Activated CD8-positive, alpha-beta T cell treated with anti-CD3 and anti-CD28 coated beads for 36 hours (primary cell): ENCODE measurements at regions not wholly inside any gene's neighbourhood (a gene's known extent, or its start where the extent isn't known, plus 50 kb on each side); places are given as distances from the start of the nearest gene placed in this dataset.

Source experiments
- ATAC-seq: fragments of 200-7000 bp; cut with Tn5 transposase; one replicate; pipeline ENCODE4 v1.10.0; 2021; ENCODE audit warnings: mild to moderate bottlenecking, moderate library complexity
- CTCF ChIA-PET: fragments of 350-600 bp; sonication (Branson Sonifier 250); formaldehyde crosslinking; loops from one replicate; lab custom pipeline; 2021; ENCODE audit warnings: antibody characterized with exemption; lab: Charles Lee
- POLR2A ChIA-PET: fragments of 350-600 bp; sonication (Branson Sonifier 250); formaldehyde crosslinking; loops from one replicate; lab custom pipeline; 2021; ENCODE audit warnings: antibody characterized with exemption; lab: Charles Lee
- DNase-seq: peaks from one replicate; pipeline ENCODE4 v3.0.0-alpha.2; 2020
- H3K27ac Mint-ChIP-seq: one replicate; pipeline ENCODE4 v1.8.0; 2021; ENCODE audit warnings: mild to moderate bottlenecking, mixed read lengths
- H3K27me3 Mint-ChIP-seq: one replicate; pipeline ENCODE4 v1.8.0; 2021; ENCODE audit warnings: mixed read lengths
- H3K36me3 Mint-ChIP-seq: one replicate; pipeline ENCODE4 v1.8.0; 2021; ENCODE audit warnings: low read depth, mixed read lengths
- H3K4me1 Mint-ChIP-seq: one replicate; pipeline ENCODE4 v1.8.0; 2021; ENCODE audit warnings: low read depth, mixed read lengths
- H3K4me3 Mint-ChIP-seq: one replicate; pipeline ENCODE4 v1.8.0; 2021; ENCODE audit warnings: mild to moderate bottlenecking, moderate library complexity, mixed read lengths
- H3K9me3 Mint-ChIP-seq: one replicate; pipeline ENCODE4 v1.8.0; 2021; ENCODE audit warnings: mixed read lengths
- intact Hi-C: fragments of 100-400 bp; cut with micrococcal nuclease; formaldehyde crosslinking; loops from one replicate; pipeline ENCODE4 v1.10.0; 2022
- TF ChIP-seq, protein P1 (sequence below): fragments of 200-600 bp; IDR thresholded peaks from one replicate; pipeline ENCODE4 v1.8.0; 2022; ENCODE audit warnings: antibody characterized with exemption, mild to moderate bottlenecking

DNA sequence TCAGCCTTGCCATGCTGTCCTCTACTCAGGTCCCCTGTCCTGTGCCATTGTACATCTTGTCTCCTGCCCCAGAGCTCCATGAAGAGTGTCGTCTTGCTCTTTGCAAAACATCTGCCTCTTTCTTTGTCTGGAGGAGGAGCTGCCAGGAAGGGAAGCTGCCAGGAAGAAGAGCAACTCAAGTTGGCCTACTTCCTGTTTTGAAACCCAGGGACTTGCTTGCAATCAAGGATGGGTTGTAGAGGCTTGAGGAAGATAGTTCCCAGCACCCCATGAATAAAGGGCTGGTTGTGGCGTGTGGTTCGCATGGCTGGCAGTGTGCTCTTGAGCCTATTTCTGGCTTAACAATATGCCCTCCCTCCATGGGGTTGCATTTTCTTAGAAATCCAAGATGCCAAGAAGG is 53.0 kb upstream of the CPEB4 start:
- Mint-ChIP-seq H3K36me3 (no peaks in the 10 kb centered on the region), H3K27ac (no peak overlapping the region), H3K27me3 (no peaks in the 10 kb centered on the region), H3K4me3 (no peak overlapping the region), H3K4me1 (no peaks in the 10 kb centered on the region), H3K9me3 (no peaks in the 10 kb centered on the region)
- TF ChIP-seq, protein P1, sequence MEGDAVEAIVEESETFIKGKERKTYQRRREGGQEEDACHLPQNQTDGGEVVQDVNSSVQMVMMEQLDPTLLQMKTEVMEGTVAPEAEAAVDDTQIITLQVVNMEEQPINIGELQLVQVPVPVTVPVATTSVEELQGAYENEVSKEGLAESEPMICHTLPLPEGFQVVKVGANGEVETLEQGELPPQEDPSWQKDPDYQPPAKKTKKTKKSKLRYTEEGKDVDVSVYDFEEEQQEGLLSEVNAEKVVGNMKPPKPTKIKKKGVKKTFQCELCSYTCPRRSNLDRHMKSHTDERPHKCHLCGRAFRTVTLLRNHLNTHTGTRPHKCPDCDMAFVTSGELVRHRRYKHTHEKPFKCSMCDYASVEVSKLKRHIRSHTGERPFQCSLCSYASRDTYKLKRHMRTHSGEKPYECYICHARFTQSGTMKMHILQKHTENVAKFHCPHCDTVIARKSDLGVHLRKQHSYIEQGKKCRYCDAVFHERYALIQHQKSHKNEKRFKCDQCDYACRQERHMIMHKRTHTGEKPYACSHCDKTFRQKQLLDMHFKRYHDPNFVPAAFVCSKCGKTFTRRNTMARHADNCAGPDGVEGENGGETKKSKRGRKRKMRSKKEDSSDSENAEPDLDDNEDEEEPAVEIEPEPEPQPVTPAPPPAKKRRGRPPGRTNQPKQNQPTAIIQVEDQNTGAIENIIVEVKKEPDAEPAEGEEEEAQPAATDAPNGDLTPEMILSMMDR = no peak
- ATAC-seq = no peak
- POLR2A ChIA-PET = interaction anchor here (1.1 kb wide), 1 partner anchor 10 kb away, joined by 3 read pairs; no protein-coding TSS in a partner anchor
- intact Hi-C loops = no loop called here
- CTCF ChIA-PET = no interaction called here
- DNase-seq = no peak

DNA sequence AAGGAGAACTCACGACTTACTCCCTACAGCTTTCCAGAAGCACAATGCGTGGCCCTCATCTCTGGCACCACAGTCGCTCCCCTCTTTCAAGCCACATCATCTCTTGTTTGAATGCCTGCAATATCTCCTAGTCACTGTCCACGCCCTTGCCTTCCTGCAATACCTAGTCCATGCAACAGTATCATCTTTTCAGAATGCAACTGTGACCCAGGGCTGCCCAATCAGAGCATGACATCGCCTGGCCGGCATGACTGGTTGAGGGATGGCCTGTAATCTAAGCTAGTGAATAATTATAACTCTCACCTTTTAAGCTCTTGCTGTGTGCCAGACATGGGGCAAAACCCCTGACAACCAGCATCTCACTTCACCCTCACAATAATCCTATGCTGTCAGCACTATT is 52.5 kb upstream of the CPEB4 start:
- TF ChIP-seq, protein P1 = no peak
- H3K4me3 Mint-ChIP-seq = no peak overlapping the region
- ChIA-PET POLR2A (interaction anchor here (1.1 kb wide), 1 partner anchor 10 kb away, joined by 3 read pairs; no protein-coding TSS in a partner anchor), CTCF (no interaction called here)
- no peak for ATAC-seq
- intact Hi-C loops = no loop called here
- no peaks in the 10 kb centered on the region for H3K27me3 Mint-ChIP-seq
- H3K27ac Mint-ChIP-seq = no peak overlapping the region
- DNase-seq = no peak
- H3K4me1 Mint-ChIP-seq = no peaks in the 10 kb centered on the region
- H3K36me3 Mint-ChIP-seq = no peaks in the 10 kb centered on the region
- H3K9me3 Mint-ChIP-seq = no peaks in the 10 kb centered on the region

DNA sequence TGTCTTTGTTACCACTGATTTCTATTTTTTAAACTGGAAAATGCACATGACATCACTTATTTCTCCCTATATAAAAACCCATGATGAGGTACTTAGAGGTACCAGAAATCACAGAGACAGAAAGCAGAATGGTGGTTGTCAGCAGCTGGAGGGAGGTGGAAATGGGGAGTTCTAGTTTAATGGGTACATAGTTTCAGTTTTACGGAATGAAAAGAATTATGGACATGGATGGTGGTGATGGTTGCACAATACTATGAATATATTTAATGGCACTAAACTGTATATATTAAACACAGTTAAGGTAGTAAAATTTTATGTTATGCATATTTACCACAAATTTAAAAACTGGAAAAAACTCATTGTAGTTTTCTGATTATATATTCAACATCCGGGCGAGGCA is 50.5 kb upstream of the CPEB4 start:
- no peaks in the 10 kb centered on the region for H3K4me1 Mint-ChIP-seq
- intact Hi-C loops = no loop called here
- ChIA-PET CTCF (no interaction called here), POLR2A (no interaction called here)
- no peaks in the 10 kb centered on the region for H3K36me3 Mint-ChIP-seq
- H3K9me3 Mint-ChIP-seq = no peaks in the 10 kb centered on the region
- TF ChIP-seq, protein P1 = no peak
- ATAC-seq = no peak
- no peaks in the 10 kb centered on the region for H3K27me3 Mint-ChIP-seq
- no peak overlapping the region for H3K27ac Mint-ChIP-seq
- no peak overlapping the region for H3K4me3 Mint-ChIP-seq
- DNase-seq = no peak
